IgD-negative memory B cell (primary cell): ENCODE measurements at regions not wholly inside any gene's neighbourhood (a gene's known extent, or its start where the extent isn't known, plus 50 kb on each side); places are given as distances from the start of the nearest gene placed in this dataset.
A peak's percentile ranks its signal among the peaks of the same experiment; 100 is the strongest.
"Not testable (repeated sequence)": the region's sequence is repeated elsewhere in the genome, so short reads cannot be mapped to it uniquely, and the experiment has no call there.

Experiments used
- H3K27ac Mint-ChIP-seq, 3 donors: one replicate each; pipeline ENCODE4 v1.8.0; 2020 to 2022; ENCODE audit warnings: mild to moderate bottlenecking in 3 of 3, mixed read lengths in 3 of 3, moderate library complexity in 1 of 3
- H3K27me3 Mint-ChIP-seq: one replicate; pipeline ENCODE4 v1.8.0; 2021; ENCODE audit warnings: mixed read lengths
- H3K36me3 Mint-ChIP-seq: one replicate; pipeline ENCODE4 v1.8.0; 2020; ENCODE audit warnings: mild to moderate bottlenecking, mixed read lengths
- H3K4me1 Mint-ChIP-seq, 3 donors: one replicate each; pipeline ENCODE4 v1.8.0; 2020 to 2022; ENCODE audit warnings: mixed read lengths in 3 of 3, mild to moderate bottlenecking in 1 of 3
- H3K4me3 Mint-ChIP-seq, 4 donors: one replicate each; pipeline ENCODE4 v1.8.0; 2020 to 2022; ENCODE audit warnings: mild to moderate bottlenecking in 4 of 4, mixed read lengths in 4 of 4, moderate library complexity in 3 of 4
- H3K9me3 Mint-ChIP-seq, 3 donors: one replicate each; pipeline ENCODE4 v1.8.0; 2020 to 2021; ENCODE audit warnings: mixed read lengths in 3 of 3, mild to moderate bottlenecking in 1 of 3

- Mint-ChIP-seq H3K4me3 (no peak overlapping the region), H3K36me3 (no peaks in the 10 kb centered on the region), H3K27ac (no peak overlapping the region)
These were observed 127.7 kb downstream of the RBMX2 start for GRCh38 chrX:130529531-130529930.

GRCh38 chrX:130531066-130531465, 129.3 kb downstream of the RBMX2 start:
- no peaks in the 10 kb centered on the region for H3K36me3 Mint-ChIP-seq
- no peak overlapping the region for H3K27ac Mint-ChIP-seq
- H3K4me3 Mint-ChIP-seq: no peak overlapping the region
- no peaks in the 10 kb centered on the region for H3K9me3 Mint-ChIP-seq
- peaks cover 8% of the 10 kb centered on the region for H3K27me3 Mint-ChIP-seq
- peaks cover 0 to 2% (median 0%) of the 10 kb centered on the region in 3 donors for H3K4me1 Mint-ChIP-seq

More at GRCh38 chrX:130529531-130529930, 127.7 kb downstream of the RBMX2 start:
- no peaks in the 10 kb centered on the region for H3K9me3 Mint-ChIP-seq
- peaks cover 6% of the 10 kb centered on the region for H3K27me3 Mint-ChIP-seq
- H3K4me1 Mint-ChIP-seq: peaks cover 0 to 1% (median 0%) of the 10 kb centered on the region in 3 donors

- no peaks in the 10 kb centered on the region for H3K9me3 Mint-ChIP-seq
- H3K4me3 Mint-ChIP-seq: no peak overlapping the region
- peaks cover 0 to 2% (median 0%) of the 10 kb centered on the region in 3 donors for H3K4me1 Mint-ChIP-seq
- H3K27me3 Mint-ChIP-seq: no peaks in the 10 kb centered on the region
- H3K27ac Mint-ChIP-seq: no peak overlapping the region
- H3K36me3 Mint-ChIP-seq: no peaks in the 10 kb centered on the region
These were observed 138.0 kb downstream of the RBMX2 start for GRCh38 chrX:130539721-130540321.

- Mint-ChIP-seq H3K9me3 (no peaks in the 10 kb centered on the region), H3K27ac (no peak overlapping the region), H3K27me3 (peaks cover 4% of the 10 kb centered on the region), H3K4me3 (no peak overlapping the region), H3K4me1 (no peaks in the 10 kb centered on the region), H3K36me3 (no peaks in the 10 kb centered on the region)
These were observed 142.0 kb downstream of the RBMX2 start for GRCh38 chrX:130543603-130544325.

- H3K4me3 Mint-ChIP-seq: no peak overlapping the region
- peaks cover 6% of the 10 kb centered on the region for H3K27me3 Mint-ChIP-seq
- H3K36me3 Mint-ChIP-seq: no peaks in the 10 kb centered on the region
- no peaks in the 10 kb centered on the region for H3K9me3 Mint-ChIP-seq
- peaks cover 0 to 4% (median 3%) of the 10 kb centered on the region in 3 donors for H3K4me1 Mint-ChIP-seq
- H3K27ac Mint-ChIP-seq: no peak overlapping the region
These were observed 144.0 kb downstream of the RBMX2 start for GRCh38 chrX:130545796-130546195.

- not testable (repeated sequence) for H3K27ac Mint-ChIP-seq, H3K27me3 Mint-ChIP-seq, H3K4me3 Mint-ChIP-seq, H3K9me3 Mint-ChIP-seq, H3K36me3 Mint-ChIP-seq
- H3K4me1 Mint-ChIP-seq: peaks cover 9 to 12% (median 11%) of the 10 kb centered on the region in 3 donors
These were observed 147.6 kb downstream of the RBMX2 start for GRCh38 chrX:130549382-130549781.

GRCh38 chrX:130550351-130550750, 148.6 kb downstream of the RBMX2 start:
- H3K4me1 Mint-ChIP-seq: peaks cover 9 to 12% (median 11%) of the 10 kb centered on the region in 3 donors
- H3K27me3 Mint-ChIP-seq: peaks cover 4% of the 10 kb centered on the region
- no peak overlapping the region for H3K4me3 Mint-ChIP-seq
- no peaks in the 10 kb centered on the region for H3K36me3 Mint-ChIP-seq
- H3K27ac Mint-ChIP-seq: no peak overlapping the region
- H3K9me3 Mint-ChIP-seq: no peaks in the 10 kb centered on the region

GRCh38 chrX:130552444-130553073, 150.8 kb downstream of the RBMX2 start:
- Mint-ChIP-seq H3K4me1 (peaks cover 9 to 12% (median 11%) of the 10 kb centered on the region in 3 donors), H3K36me3 (no peaks in the 10 kb centered on the region), H3K9me3 (no peaks in the 10 kb centered on the region), H3K27me3 (peaks cover 2% of the 10 kb centered on the region), H3K4me3 (peak overlapping the region in 3 of 4 donors; percentile 3 to 71 (median 23)), H3K27ac (peak overlapping the region in 1 of 3 donors; percentile 54)

GRCh38 chrX:130555341-130555740, 153.6 kb downstream of the RBMX2 start:
- H3K27me3 Mint-ChIP-seq: no peaks in the 10 kb centered on the region
- peaks cover 9 to 12% (median 10%) of the 10 kb centered on the region in 3 donors for H3K4me1 Mint-ChIP-seq
- H3K27ac Mint-ChIP-seq: no peak overlapping the region
- no peaks in the 10 kb centered on the region for H3K36me3 Mint-ChIP-seq
- no peaks in the 10 kb centered on the region for H3K9me3 Mint-ChIP-seq
- no peak overlapping the region for H3K4me3 Mint-ChIP-seq

- H3K9me3 Mint-ChIP-seq: no peaks in the 10 kb centered on the region
- H3K27ac Mint-ChIP-seq: no peak overlapping the region
- peaks cover 8 to 9% (median 9%) of the 10 kb centered on the region in 3 donors for H3K4me1 Mint-ChIP-seq
- no peak overlapping the region for H3K4me3 Mint-ChIP-seq
- H3K36me3 Mint-ChIP-seq: no peaks in the 10 kb centered on the region
- no peaks in the 10 kb centered on the region for H3K27me3 Mint-ChIP-seq
These were observed 154.0 kb downstream of the RBMX2 start for GRCh38 chrX:130555757-130556156.

GRCh38 chrX:130556951-130557350, 155.2 kb downstream of the RBMX2 start:
- Mint-ChIP-seq H3K36me3 (no peaks in the 10 kb centered on the region), H3K4me3 (no peak overlapping the region), H3K27ac (no peak overlapping the region), H3K9me3 (no peaks in the 10 kb centered on the region), H3K4me1 (peaks cover 6 to 9% (median 7%) of the 10 kb centered on the region in 3 donors), H3K27me3 (no peaks in the 10 kb centered on the region)

- no peak overlapping the region for H3K27ac Mint-ChIP-seq
- H3K27me3 Mint-ChIP-seq: peaks cover 3% of the 10 kb centered on the region
- no peaks in the 10 kb centered on the region for H3K36me3 Mint-ChIP-seq
- H3K4me3 Mint-ChIP-seq: no peak overlapping the region
- no peaks in the 10 kb centered on the region for H3K9me3 Mint-ChIP-seq
- no peaks in the 10 kb centered on the region for H3K4me1 Mint-ChIP-seq
These were observed 158.8 kb downstream of the RBMX2 start for GRCh38 chrX:130560544-130560943.

- no peaks in the 10 kb centered on the region for H3K4me1 Mint-ChIP-seq
- H3K4me3 Mint-ChIP-seq: no peak overlapping the region
- no peaks in the 10 kb centered on the region for H3K9me3 Mint-ChIP-seq
- no peak overlapping the region for H3K27ac Mint-ChIP-seq
- no peaks in the 10 kb centered on the region for H3K36me3 Mint-ChIP-seq
- H3K27me3 Mint-ChIP-seq: peaks cover 3% of the 10 kb centered on the region
These were observed 160.1 kb downstream of the RBMX2 start for GRCh38 chrX:130561930-130562329.

GRCh38 chrX:130563476-130563875, 161.7 kb downstream of the RBMX2 start:
- Mint-ChIP-seq H3K27ac (no peak overlapping the region), H3K4me3 (no peak overlapping the region), H3K4me1 (no peaks in the 10 kb centered on the region), H3K36me3 (no peaks in the 10 kb centered on the region), H3K27me3 (peaks cover 3% of the 10 kb centered on the region), H3K9me3 (no peaks in the 10 kb centered on the region)

GRCh38 chrX:130566028-130566683, 164.4 kb downstream of the RBMX2 start:
- peaks cover 3% of the 10 kb centered on the region for H3K27me3 Mint-ChIP-seq
- H3K4me1 Mint-ChIP-seq: no peaks in the 10 kb centered on the region
- H3K36me3 Mint-ChIP-seq: no peaks in the 10 kb centered on the region
- H3K4me3 Mint-ChIP-seq: no peak overlapping the region
- H3K27ac Mint-ChIP-seq: no peak overlapping the region
- H3K9me3 Mint-ChIP-seq: no peaks in the 10 kb centered on the region
